Renal cortical epithelial cell (primary cell): ENCODE measurements at regions not wholly inside any gene's neighbourhood (a gene's known extent, or its start where the extent isn't known, plus 50 kb on each side); places are given as distances from the start of the nearest gene placed in this dataset.

Experiments used
- DNase-seq: peaks from one replicate; pipeline ENCODE4 v3.0.0-alpha.2; 2011; ENCODE audit warnings: low read depth

DNA sequence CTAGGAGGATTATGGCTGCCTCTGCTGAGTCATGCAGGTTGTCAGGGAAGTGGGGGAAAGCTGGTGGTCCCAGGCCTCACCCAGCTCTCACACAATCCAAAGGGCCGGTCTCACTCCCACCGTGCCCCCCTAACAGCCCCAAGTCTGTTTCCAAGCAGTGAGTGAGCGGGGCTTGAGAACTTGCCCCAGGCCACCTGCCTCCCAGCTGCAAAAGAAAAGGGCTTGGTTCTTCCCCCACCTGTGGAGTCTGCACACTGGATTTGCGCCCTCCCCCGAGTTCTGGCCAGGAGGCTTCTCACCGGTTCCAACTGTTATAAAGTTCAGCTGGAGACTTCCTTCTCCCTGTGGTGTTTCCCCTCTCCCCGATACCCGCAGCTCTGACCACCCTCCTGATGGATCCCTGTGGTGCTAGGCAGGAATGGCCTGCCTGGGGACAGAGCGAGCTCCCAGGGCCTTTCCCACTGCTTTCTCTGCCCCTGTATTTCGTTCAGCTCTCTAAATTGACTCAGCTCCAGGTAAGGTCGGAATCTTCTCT, 222.3 kb downstream of the BARHL2 start:
- no peak for DNase-seq

- DNase-seq, result no peak
Observed at GRCh38 chr1:90488451-90488850, 228.7 kb downstream of the BARHL2 start.

DNA sequence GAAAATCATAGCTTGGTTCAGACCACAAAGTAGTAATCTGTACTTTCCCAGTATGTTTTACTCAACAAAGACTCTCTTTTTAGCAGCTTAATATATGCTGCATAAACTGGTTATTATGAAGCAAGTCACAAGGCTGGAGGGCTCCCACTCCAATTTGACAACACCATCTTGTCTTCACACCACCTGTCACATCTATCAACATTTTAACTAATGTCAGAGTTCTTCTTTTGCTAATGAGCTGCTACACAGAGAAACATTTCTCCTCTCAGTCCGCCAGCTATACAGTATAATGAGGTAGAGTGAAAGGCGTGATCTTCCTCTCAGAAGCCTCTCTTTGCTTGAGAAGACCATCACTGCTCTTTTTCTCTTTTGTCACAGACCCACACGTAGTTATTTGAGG, 230.1 kb downstream of the BARHL2 start:
- no peak for DNase-seq

- no peak for DNase-seq
Observed at GRCh38 chr1:90486134-90486824, 230.8 kb downstream of the BARHL2 start.

GRCh38 chr1:90480271-90480835, 236.7 kb downstream of the BARHL2 start:
- no peak for DNase-seq

- DNase-seq, result no peak
Observed at GRCh38 chr1:90476994-90477393, 240.1 kb downstream of the BARHL2 start.

DNA sequence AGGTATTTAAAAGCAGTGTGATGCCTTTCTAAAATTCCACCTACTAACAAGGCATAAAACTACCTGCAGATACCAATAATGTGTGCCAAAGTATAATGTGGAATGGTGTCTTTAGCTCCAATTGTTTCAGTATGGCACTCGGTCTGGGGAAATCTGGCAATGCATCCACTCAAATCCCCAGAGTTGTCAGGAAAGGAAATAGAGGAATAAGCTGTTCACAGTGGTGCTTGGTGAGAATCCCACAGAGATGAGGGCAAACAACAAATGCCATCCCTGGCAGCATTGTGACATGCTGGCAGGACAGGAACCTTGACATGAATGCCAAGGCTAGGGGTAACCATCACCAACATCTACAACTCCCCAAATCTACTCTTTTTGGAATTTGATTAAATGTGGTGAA, 240.7 kb downstream of the BARHL2 start:
- DNase-seq, result no peak

GRCh38 chr1:90475631-90476030, 241.5 kb downstream of the BARHL2 start:
- DNase-seq, result peak; percentile 7

- DNase-seq, result peak; percentile 11
Observed at GRCh38 chr1:90474731-90475130, 242.4 kb downstream of the BARHL2 start.

- no peak for DNase-seq
Observed at GRCh38 chr1:90474158-90474557, 242.9 kb downstream of the BARHL2 start.

DNA sequence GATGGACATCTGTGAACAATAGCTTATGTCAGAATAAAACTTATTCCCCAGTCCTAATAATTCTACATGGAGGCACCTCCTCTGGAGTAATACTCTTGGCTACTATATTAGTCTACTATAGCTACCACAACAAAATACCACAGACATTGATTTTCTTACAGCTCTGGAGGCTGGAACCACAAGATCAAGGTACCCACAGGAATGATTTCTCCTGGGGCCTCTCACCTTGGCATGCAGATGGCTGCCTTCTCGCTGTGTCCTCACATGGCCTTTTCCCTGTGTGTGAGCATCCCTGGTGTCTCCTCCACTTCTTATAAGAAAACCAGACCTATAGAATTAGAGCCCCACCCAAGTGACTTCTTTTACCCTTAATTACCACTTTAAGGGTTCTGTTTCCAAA, 244.3 kb downstream of the BARHL2 start:
- DNase-seq, result no peak

- DNase-seq, result no peak
Observed at GRCh38 chr1:90459570-90459969, 257.5 kb downstream of the BARHL2 start.

DNA sequence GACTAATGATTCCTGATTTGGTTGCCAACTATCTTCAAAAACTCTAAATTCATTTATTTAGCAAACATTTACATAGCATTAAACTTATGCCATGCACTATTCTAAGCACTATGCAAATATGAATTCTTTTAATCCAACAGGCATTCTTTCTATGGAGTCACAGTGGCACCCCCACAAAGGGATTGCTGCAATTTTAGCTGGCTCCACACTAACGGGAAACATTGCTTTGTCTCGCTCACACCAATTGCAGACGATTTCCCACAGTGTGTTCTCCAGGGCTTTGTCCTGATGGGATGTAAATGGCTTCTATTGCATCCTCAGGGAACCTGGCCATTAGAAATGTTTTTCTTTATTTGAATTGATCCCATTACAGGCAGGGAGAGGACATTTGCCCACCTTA, 259.1 kb downstream of the BARHL2 start:
- no peak for DNase-seq

DNA sequence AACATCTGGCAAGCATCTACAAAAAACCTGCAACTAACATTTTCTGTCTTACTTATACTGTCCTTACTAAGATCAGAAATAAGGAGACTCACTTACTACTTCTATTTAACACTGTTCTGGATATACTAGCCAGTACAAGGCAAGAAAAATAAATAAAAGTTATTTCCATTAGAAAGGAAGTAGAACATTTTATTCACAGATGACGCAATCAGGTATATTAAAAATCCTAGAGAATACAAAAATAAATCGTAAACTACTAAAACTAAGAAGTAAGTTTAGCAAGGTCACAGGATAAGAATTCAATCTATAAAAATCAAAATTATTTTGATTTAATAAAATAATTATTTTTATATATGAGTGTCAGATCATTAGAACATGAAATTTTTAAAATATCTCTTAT, 264.6 kb downstream of the BARHL2 start:
- no peak for DNase-seq

DNA sequence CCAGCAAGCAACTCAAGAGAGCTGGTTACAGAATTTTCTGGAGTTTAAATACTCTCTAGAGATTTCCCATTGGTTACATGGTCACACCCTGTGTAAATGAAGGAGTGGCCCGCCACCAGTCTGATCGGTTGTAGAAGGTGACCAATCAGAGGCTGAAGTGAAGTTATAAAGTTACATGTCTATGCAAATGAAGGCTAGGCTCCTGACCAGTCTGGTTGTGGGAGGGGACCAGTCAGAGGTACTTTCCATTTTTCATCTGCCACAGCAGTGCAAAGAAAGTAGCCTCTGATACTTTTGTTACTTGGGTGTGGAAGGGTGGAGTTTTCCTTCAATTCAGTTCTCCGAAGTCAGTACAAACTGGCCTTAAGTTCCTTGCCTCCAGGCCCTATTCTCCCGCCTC, 273.7 kb downstream of the BARHL2 start:
- no peak for DNase-seq

DNA sequence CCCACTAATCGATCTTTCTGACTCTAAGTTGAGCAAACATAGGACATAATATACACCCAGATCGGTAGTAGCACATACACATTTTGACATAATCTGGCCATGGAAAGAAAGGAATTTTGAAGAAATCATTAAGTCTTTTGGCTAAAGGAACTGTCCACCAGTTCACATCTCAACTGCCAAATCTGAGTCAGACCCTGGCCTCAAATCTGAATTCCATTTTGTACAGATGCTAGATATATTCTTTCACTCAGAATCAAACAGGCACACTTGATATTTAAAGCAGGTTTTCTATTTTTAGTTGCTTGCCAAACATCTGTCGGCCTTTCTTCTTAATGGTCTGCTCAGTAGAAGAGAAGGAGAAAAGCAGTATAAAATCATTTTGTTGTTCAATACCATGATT, 281.8 kb downstream of the BARHL2 start:
- DNase-seq, result no peak

GRCh38 chr1:90434460-90434859, 282.6 kb downstream of the BARHL2 start:
- DNase-seq, result no peak

- peak; percentile 8 for DNase-seq
Observed at GRCh38 chr1:90417126-90417525, 300.0 kb downstream of the BARHL2 start.

- no peak for DNase-seq
Observed at GRCh38 chr1:90414201-90414600, 302.9 kb downstream of the BARHL2 start.

- no peak for DNase-seq
Observed at GRCh38 chr1:90413519-90413918, 303.6 kb downstream of the BARHL2 start.

DNA sequence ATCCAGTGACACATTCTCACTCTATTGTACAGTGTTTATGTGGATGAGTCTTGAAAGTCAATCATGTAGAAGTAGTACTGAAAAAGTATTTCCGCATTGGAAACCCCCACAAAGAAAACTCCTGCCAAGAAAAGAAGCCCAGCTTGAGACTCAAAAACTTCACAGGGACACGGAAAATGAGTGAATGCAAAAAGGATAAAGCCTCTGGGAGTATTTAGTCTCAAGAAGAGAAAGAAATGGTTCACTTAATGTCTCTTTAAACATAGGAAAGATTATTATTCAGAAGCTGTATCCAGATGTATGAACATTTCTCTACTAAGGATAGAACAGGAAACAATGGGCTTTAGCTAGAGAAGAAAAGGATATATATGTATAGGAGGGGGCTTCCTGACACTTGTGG, 304.5 kb downstream of the BARHL2 start:
- DNase-seq, result no peak

DNA sequence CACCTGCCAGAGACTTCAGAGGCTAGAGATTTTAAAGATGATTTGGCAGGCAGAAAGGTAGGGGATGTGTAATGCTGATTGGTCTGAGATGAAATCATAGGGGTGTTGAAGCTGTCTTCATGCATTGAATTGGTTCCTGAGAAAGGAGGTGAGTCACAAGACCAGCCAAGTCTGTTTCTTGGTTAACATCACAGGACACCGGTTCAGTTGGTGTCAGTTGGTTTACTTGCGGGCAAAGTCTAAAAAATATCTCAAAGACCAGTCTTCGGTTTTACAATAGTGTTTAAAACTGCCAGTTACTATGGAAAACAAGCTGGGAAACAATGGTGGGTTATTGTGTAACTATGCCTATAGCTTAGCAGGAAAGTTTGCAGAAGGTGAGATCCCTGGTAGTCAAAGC, 305.9 kb downstream of the BARHL2 start:
- DNase-seq, result peak; percentile 15

- DNase-seq, result no peak
Observed at GRCh38 chr1:90407737-90408136, 309.4 kb downstream of the BARHL2 start.

DNA sequence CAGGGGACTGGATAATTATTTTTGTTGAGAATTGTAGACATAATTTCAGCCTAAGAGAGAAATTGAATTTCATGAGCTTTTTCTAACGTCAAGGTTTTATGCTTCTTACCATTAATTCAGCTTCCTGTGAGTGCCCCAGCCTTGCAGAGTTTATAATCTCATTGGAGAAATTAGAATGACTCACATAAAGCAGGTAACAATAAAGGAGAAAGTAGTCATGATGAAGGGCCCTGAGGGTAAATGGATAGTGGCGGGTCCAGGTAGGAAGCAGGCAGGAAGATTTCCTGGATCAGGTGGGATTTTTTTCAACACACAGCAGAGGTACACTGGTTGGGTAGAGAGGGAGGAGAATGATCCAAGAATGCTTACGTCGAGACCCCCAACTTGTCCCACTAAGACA, 311.4 kb downstream of the BARHL2 start:
- DNase-seq, result peak; percentile 18
